ENCODE measurements at regions not wholly inside any gene's neighbourhood (a gene's known extent, or its start where the extent isn't known, plus 50 kb on each side); places are given as distances from the start of the nearest gene placed in this dataset.

DNA sequence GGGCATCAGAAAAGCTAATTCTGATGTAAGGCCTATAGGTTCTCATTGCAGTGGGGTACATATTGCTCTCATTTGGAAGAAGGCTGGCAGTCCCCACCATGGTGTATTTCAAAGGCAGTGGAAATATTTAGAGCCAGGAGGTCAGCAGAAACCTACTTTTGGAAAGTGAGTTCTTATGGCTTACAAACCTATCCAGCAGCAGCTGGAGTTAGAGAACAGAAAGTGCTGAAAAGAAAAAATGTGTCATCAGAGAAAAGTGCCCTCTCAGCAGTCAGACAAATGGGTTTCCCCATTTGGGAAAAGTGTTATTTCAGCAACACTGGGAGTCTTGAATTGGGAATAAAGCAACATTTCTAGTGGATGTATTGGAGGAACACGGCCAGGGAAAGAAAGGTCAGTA lies 105.7 kb upstream of the IGFBP3 start:
- DNase-seq: no peak

DNA sequence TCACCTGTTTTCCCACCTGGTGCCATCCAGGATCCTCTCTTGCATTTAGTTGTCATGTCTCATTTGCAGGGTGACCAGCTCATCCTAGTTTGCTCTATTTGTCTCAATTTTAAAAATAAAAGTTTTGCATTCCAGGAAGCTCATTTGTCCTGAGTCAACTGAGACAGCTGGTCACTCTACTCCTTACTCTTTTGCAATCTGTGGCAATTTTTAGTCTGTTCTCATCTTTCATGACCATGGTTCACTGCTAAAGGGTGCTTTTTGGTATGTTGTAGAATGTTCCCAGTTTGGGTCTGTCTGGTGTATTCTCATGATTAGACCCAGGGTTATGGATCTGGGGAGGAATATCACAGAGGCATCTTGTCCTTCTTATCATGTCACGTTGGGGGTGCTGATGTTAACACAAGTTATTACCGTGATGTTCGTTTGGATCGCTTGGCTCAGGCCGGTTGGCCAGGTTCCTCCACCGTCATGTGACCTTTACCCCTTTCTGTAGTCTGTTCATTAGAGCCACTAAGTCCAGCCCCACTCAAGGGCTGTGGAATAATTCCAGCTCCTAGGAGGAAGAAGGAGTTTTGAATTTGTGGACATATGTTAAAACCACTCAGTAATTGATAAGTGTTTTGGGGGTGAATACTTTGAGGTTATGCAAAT lies 103.3 kb upstream of the IGFBP3 start:
- no peak for DNase-seq

DNA sequence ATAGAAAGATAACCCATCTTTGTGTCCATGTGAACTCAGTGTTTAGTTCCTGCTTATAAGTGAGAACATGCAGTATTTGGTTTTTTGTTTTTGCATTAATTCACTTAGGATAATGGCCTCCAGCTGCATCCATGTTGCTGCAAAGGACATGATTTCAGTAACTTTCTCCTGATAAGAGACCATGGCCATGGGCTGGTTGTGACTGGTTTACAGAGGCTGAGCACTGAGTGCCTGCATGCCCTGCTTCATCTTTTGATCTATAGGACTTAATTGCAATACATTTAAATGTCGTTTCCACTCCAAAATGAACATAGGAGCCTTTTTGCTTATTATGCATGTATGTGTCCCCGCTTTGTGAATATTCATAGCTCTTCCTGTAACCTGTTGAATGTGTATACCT lies 101.3 kb upstream of the IGFBP3 start:
- DNase-seq: no peak

DNA sequence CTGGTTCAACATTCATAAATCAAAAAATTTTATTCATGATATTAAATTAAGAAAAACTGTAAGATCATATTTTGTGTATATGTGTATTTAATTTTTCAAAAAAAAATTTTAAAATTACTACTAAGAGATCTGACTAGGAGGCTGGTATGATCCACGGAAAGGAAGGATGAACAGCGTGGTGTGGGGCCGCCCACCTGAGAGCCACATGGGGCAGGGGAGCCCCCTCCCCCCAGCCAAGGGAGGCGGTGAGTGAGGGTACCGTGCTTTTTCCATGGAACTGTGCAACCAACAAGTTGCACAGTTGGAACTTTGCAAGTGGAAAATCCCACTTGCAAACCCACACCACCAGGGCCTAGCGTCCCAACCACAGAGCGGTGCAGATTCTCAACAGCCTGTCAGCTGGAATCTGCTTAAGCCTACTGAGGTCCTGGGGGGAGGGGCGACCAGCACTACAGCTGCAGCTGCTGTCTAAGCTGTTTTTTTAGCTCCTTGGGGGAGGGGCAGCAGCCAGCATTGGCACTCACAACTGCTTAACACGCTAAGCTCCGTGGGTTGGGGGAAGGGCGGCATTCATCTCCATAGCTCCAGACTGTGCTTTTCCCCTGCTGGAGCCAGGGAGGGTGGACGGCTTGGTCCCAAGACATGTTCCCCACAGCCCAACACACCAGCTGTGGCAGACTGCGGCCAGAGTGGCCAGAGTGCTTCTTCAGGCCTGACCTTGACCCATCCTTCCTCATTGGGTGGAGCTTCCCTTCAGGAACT lies 94.2 kb upstream of the IGFBP3 start:
- no peak for DNase-seq

DNA sequence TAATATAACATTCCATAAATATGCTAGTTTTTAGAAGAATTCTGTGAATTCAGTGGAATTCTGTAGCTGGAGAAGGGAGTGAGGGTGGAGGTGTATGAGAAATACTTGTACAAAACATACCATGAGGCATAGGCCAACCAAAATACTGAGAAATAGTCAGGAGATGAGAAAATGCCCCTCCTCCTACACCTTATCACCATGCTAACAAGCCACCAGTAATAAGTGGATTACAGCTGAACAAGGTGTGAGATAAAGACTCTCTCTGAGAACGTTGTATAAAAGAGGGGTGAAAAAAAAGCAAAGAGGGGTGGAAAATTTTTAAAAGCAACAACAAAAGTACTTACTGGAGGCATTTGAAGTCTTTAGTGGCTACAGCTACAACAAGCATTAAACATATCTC lies 90.4 kb upstream of the IGFBP3 start:
- no peak for DNase-seq

DNA sequence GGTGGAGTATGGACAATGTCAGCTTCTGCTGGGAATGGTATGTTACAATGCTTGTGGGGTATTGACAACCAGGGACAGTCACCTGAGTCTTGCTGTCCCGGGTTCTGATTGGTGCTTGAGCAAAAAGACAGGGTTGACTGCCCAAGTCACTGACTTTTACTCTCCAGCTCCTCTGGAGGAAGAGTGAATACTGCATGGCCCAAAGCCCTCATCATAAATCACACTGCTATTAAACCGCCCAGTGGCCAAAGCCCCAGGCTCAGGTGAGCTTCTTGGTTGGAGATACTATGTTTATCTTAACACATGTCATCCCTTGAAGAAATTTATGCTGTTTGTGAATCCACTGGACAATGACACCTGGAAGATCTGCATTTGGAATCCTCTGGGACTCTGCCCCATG lies 90.0 kb upstream of the IGFBP3 start:
- no peak for DNase-seq

DNA sequence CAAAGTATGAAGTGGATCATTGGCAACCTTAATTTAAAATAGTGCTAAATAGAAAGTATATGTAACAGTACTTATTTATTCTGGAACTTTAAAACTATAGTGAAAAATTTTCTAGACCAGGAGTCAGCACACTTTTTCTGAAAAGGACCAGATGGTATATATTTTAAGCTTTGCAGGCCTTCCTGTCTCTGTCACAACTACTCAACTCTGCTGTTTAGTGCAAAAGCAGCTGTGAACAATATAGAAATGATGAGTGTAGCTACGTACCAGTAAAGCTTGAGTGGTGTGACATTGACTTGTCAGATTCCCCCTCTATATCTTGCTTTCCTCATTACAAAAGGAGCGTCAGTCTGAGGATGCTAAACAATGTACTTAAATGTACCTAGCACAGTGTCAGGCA lies 88.1 kb upstream of the IGFBP3 start:
- DNase-seq: no peak

DNA sequence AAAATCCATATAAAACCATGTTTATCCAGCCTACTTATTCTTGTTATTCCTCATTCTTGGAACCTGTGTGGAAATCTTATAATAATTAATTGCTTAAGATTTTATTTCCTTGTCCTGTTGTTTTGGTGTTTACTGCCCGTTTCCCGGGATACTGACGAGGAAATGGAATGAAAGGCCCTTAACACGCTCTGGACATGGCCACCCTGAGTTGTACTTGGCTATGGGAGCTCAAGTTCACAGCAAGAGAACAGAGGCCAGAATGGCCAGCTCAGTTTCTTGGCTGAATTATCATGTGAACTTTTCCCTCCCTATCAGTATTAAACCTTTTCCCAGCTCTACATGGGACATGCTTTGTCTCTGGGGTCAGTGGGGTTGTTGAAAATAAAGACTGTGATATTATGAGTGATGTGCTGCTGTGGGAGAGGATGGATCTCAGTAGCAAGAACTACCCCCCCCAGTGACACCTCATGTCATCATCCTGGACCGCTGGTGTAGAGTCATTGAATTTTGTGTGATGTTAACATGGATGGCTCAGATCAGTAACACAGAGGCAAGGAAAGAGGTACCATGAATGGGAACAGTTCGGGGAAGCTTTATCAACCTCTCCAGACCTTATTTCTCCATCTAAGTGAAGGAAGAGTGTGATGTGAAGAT lies 87.0 kb upstream of the IGFBP3 start:
- DNase-seq: no peak

DNA sequence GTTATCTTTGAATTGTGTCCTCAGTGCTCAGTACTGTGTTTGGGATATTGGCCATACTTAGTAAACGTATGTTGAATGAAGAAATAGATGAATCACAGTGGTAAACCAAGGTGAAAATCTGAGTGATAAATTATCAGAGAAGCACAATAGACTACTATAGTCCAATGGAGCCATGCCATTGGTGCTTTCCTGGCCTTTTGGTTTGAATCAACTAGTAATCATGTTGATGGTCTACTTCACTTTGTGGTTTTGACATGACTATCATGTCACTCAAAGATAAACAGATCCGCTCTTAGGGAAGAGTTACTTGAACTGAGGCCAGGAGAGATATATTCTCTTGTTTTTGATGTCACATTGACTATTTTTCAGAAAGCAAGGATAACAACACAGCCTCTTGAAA lies 86.1 kb upstream of the IGFBP3 start:
- no peak for DNase-seq

DNA sequence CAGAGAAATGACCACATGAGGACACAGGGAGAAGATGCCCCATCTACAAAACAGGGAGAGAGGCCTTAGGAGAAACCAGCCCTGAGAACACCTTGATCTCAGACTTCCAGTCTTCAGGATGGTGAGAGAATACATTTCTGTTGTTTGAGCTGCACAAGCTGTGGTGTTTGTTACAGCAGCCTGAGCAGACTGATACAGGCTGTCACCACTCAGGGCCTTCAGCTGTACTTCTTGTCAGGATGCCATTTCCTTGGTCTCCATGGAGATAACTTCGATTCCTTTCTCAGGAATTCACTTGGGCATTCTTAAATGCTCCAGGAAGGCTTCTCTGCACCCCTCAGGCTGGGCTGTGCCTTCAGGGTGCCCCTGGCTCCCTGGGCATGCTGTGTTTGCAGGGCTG lies 85.7 kb upstream of the IGFBP3 start:
- DNase-seq: no peak

DNA sequence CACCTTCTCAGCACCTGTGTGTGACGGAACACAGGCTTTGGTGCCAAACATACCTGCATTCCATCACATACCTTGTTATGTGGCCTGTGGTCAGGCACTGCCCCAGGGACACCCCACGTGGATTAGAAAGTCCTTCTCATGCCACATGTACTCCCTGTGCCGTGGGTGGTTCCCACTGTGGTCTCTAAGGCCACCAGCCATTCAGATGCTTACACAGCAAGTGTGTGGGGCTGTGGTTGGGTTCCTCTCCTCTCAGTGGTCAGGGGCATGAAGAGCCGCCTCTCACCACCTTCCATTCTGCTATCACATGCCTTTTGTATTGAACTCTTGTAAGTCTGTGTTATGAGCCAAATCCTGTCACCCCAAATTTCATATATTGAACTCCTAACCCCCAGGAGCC lies 85.1 kb upstream of the IGFBP3 start:
- no peak for DNase-seq

DNA sequence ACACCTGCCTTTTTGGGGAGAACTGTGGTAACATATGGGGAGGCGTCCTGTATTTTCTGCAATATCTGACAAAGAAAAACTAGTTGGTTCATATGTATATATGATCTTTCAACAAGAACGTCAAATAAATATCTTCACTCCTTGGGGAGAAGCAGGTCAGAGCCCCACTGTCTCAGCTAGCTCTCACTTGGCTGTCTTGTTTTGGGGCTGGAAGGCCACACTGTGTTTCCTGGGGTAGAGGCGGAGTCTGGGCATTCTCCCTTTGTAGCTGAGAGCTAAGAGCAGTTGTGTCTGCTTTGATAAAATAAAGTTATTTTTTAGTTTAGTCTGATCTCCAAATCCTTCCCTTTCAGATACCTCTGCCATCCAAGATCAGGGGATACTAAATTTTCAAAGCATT lies 83.9 kb upstream of the IGFBP3 start:
- no peak for DNase-seq

DNA sequence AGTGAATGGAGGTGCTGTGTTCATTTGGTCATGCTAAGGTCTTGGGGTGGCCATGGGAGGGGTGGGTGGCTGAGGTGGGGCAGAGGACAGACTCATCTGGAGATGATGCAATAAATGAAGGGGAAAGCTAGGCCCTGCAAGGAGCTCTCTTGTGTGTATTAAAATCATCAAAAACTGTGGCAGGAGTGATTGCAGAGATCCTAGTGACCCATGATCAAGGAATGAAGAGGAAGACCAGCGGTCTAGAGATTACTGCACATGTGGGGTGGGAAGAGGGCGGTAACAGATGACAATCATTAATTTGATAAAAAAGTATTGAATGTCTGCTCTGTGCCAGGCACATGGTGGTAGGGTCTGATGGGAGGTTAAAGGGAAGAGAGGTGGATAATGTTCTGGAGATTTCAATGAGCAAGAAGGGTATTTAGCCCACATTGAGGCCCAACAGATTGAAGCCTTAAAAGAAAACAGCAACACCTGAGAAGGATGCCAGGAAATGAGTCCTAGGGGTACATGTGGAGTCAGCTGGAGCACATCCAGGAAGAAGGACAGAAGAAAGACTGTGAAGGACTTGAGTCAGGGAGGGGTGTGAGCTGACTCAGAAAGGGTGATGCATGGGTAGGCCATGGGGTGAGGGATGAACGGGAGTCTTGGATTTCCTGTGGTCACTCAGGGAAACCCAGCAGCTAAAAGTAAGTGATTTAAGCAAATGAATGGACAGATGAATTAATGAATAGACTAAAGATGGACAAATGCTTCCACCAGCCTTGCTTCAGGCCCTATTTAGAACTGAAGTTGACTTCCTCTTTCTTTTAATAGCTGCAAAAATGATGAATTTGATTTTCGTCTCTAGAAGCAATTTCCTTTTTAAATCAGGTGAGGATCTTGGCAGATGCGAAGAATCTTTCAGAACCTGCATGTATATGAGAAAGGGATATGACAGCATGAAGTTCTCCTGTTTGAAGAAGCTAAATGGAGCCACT lies 83.1 kb upstream of the IGFBP3 start:
- no peak for DNase-seq

DNA sequence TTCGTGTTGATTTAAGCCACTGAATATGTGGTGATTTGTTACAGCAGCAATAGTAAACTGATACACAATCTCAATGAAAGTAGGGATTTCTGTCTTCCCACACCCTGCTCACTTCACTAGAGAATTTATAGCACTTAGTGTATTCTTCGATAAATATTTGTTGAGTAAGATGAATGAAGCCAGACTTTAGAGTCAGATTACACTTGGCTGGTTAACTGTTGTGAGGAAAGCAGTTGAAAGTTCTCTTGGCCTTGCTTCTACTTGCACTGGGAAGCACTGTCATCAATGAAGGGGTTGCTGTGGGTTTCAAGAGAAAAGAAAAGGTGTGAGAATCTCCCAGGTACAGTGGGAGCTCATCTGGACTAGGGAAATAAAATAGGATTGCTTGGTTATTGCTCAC lies 82.1 kb upstream of the IGFBP3 start:
- no peak for DNase-seq

DNA sequence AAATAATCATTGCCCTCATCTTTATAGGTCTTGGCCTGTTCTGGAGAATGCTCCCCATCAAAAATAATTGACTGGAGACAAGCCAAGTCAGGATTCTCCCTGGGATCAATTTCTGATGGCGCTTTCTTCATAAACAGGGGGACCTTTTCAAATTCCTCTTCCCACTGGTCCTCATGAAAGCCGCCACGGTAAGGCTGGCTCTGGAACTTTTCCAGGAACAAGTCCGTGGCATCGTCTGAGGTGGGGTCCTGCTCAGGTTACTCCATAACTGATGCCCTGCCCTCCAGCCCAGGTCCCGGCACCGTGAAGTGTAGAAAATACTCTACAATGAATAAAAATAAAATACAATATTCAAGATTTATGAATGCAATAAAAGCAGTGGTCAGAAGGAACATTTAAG lies 79.4 kb upstream of the IGFBP3 start:
- DNase-seq: no peak

DNA sequence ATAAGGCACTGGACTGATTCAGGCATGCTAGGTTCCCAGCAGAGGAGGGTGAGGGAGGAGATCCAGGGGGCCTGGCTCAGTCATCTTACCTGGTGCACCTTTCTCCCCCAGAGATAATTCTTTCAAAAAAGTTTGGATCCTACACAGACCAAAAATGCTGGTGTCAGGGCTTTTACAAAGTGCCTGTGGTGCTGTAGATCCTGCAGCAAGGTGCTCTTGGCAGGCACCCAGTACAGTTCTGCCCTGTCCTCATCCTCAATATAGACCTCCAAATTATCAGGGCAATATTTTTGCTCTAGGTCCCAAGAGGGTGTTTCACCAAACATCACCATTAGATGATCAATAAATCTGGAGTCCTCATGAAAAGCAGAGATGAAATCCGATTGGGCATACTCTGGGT lies 78.5 kb upstream of the IGFBP3 start:
- no peak for DNase-seq

DNA sequence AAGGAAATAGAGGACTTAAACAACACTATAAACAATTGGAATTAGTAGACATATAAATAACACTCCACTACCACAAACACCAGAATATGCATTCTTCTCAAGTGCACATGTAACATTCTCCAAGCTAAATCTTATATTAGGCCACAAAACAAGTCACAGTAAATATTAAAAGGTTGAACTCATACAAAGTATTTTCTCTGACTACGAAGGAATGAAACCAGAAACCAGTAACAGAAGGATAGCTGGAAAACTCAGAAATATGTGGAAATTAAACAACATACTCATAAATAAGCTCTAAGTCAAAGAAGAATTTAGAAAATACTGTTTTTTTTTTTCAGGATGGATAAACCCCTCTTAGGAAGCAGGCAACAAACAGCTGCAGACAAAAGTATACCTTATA lies 77.4 kb upstream of the IGFBP3 start:
- no peak for DNase-seq

DNA sequence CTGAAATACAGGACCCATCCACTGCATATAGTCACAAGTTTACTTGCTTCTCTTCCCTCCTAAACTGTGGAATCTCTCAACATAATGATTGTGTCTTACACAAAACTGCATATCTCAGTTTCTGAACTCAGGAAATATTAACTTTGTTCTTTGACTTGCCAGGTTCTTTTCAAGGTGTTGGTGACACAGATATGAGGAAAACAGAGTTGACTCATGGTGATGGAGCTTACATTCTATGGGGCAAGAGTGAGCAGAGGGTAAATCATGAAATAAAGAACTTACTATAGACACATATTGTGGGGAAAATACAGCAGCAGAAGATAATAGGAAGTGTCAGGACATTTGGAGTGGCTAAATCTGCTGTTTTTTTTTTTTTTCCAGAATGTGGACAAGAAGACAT lies 72.5 kb upstream of the IGFBP3 start:
- no peak for DNase-seq

DNA sequence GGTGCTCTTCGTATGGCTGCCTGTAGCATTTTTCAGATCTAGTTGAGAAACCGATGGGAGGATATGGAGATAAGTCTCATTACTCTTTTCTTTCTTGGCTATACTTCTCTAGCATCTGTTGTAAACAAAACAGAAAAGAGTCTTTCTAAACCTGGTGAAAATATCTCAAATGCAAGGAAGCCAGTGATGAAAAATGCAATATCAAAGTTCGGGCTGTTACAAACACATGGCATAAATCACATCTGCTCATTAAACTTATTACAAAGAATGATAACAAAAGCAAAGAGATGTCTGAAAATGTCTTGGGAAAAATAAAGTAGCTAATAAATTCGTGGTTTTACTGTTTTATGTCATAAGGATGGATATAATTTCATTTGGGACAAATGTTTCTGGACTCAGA lies 71.8 kb upstream of the IGFBP3 start:
- no peak for DNase-seq

DNA sequence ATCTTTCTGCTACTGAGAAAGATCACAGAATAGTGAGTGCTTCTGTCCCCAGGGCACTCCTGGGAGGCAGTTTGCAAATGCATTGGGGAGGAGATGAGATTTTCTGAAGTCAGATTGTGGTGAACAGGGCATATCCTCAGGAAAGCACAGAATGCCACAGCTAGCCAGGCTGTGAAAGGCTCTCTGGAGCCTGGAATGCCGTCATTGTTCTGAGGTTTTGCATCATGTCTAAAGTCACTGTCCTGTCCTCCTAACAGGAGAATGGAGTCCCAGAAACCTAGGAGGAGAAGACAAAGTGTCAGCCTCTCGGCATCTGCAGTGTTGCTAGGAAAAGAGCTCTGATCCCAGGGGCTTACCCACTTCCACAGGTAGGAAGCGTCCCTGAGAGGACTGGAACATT lies 69.2 kb upstream of the IGFBP3 start:
- DNase-seq: no peak

DNA sequence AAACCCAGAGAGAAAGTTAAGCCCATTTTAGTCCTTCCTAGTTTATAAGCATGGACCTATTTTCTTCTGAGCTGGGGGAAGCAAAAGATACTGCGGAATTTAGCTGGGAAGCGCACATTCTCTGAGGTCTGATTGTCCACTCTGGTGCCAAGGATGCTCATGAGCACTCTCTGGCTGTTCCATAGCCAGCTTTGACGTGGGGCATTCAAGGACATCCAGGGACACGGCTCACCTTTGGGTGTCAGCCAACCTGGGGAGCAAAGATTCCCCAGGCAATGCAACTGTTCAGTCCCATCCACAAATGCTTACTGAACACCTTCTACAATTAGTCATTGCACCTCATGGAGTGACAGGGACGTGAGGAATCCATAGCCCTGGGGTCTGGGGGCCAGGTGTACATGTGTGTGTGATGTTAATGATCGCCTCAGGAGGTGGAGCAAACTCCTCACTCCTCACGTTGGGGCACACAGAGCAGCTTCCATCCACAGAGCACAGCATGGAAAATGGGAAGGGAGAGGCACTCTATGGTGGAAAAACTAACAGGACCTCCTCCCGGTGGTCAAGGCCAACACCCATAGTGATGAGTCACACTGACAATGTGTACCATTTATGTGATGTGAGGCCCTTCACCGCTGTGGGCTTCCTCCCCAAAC lies 67.5 kb upstream of the IGFBP3 start:
- DNase-seq: no peak

DNA sequence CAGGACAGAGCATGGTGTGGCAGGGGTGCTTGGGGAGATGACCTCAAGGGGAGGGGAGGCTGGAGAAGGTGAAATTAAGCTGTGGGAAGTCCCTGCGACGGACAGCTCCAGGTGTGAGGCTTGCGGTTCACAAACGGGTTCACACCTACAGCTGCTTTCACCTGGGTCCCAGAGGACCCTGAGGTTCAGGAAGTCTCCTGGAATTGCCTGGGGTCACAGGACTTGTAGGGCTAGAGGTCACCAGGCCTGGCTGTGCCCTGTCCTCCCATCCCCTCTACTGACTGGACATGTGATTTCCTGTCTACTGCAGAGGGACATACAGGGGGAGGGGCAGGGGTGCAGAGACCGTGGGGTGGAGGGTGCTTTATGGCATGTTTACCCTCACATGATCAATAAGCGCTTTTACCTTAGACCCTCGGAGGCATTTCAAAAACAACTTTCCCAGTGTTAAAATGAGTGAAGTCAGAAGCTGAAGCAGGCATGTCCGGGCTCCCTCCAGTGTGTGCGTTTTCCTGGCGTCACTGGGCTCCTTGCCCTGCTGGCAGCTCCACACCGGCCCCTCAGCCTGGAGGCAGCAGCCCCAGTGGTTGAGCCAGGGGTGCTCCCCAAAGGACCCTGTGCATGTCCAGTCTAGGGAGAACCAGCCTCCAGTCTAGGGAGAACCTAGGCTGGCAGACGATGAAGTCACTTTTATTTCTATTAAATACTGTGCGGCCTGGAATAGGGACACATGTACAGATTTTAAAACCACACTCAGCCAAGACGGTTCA lies 66.6 kb upstream of the IGFBP3 start:
- DNase-seq: no peak

All from NCI-H1417 treated with DMSO at 0.1 percent for 48 hours (cell line).